Panc1 (cell line): ENCODE measurements at regions not wholly inside any gene's neighbourhood (a gene's known extent, or its start where the extent isn't known, plus 50 kb on each side); places are given as distances from the start of the nearest gene placed in this dataset.

Experiments
- ATAC-seq: fragments of 200-7000 bp; cut with Tn5 transposase; 2 replicates; pipeline ENCODE4 v1.9.1; 2020; ENCODE audit warnings: mild to moderate bottlenecking, moderate library complexity
- BruUV-seq: library from RNA; stranded (reverse); fragments of 400-500 nt; replicated peaks from 2 replicates; lab custom pipeline; 2021; lab: Mats Ljungman, UMichigan
- CTCF ChIA-PET: fragments of 300-600 bp; sonication (Branson Sonifier 250); formaldehyde crosslinking; loops from one replicate; lab custom pipeline; 2022; ENCODE audit warnings: antibody characterized with exemption; lab: Charles Lee
- POLR2A ChIA-PET: fragments of 300-600 bp; sonication (Branson Sonifier 250); formaldehyde crosslinking; loops from one replicate; lab custom pipeline; 2022; ENCODE audit warnings: antibody characterized with exemption; lab: Charles Lee
- DNase-seq: peaks from one replicate; pipeline ENCODE4 v3.0.0-alpha.2; 2010; ENCODE audit warnings: low read depth, low spot score
- H3K27ac ChIP-seq: 2 replicates; pipeline ENCODE4 v1.5.1; 2011; ENCODE audit warnings: mild to moderate bottlenecking, low read length, inconsistent platforms
- H3K27me3 ChIP-seq: fragments of 200-500 bp; sonication (Bioruptor generic); 2 replicates; pipeline ENCODE4 v1.6.0; 2014; ENCODE audit warnings: low read length, inconsistent platforms; ENCODE audit not compliant: control insufficient read depth, insufficient read depth
- H3K36me3 ChIP-seq: fragments of 200-500 bp; sonication (Bioruptor generic); 2 replicates; pipeline ENCODE4 v1.5.1; 2014; ENCODE audit warnings: inconsistent platforms, mild to moderate bottlenecking, low read length, moderate library complexity; ENCODE audit not compliant: control insufficient read depth, insufficient read depth
- H3K4me1 ChIP-seq: 2 replicates; pipeline ENCODE4 v1.5.1; 2011; ENCODE audit warnings: inconsistent platforms, mild to moderate bottlenecking, low read length, moderate library complexity; ENCODE audit not compliant: control insufficient read depth, insufficient read depth
- H3K4me3 ChIP-seq, 2 experiments: 2 replicates each; pipeline ENCODE4 v1.5.1; 2011 to 2012; ENCODE audit warnings: low read depth in 2 of 2, low read length in 2 of 2, mild to moderate bottlenecking in 2 of 2, inconsistent platforms in 1 of 2, moderate library complexity in 1 of 2
- H3K9me3 ChIP-seq: fragments of 200-500 bp; sonication (Bioruptor generic); 2 replicates; pipeline ENCODE4 v1.5.1; 2014; ENCODE audit warnings: low read depth, mild to moderate bottlenecking, inconsistent platforms, low read length, moderate library complexity; ENCODE audit not compliant: control insufficient read depth, insufficient read depth
- CTCF ChIP-seq: fragments of 450-650 bp; IDR thresholded peaks from 2 replicates; pipeline ENCODE4 v1.5.1; 2017; ENCODE audit warnings: mild to moderate bottlenecking
- POLR2AphosphoS5 ChIP-seq: IDR thresholded peaks from 2 replicates; pipeline ENCODE4 v1.6.1; 2012; ENCODE audit warnings: mild to moderate bottlenecking, low read depth, low read length, moderate library complexity
- SIN3A ChIP-seq: IDR thresholded peaks from 2 replicates; pipeline ENCODE4 v1.6.1; 2012; ENCODE audit warnings: low read depth, mild to moderate bottlenecking, low read length, moderate library complexity, borderline replicate concordance; ENCODE audit not compliant: insufficient read depth
- TCF7L2 ChIP-seq: IDR thresholded peaks from 2 replicates; pipeline ENCODE4 v1.6.1; 2011; ENCODE audit warnings: mild to moderate bottlenecking, low read depth, low read length, inconsistent platforms
- in situ Hi-C: cut with HindIII; loops from 2 replicates; pipeline ENCODE4 v1.10.0; 2016; ENCODE audit warnings: low sequenced_read_pairs, low pct_unique_long_range_greater_than_20kb
- intact Hi-C: fragments of 100-400 bp; cut with micrococcal nuclease; formaldehyde crosslinking; loops from one replicate; pipeline ENCODE4 v1.10.0; 2022; ENCODE audit not compliant: unreplicated experiment
- TF ChIP-seq, protein P1 (sequence below), 2 experiments: IDR thresholded peaks; 2 replicates each; pipeline ENCODE4 v1.6.1; 2011 to 2012; ENCODE audit warnings: low read depth in 2 of 2, control low read depth in 1 of 2, low read length in 1 of 2, mild to moderate bottlenecking in 1 of 2, moderate library complexity in 1 of 2; ENCODE audit not compliant: insufficient read depth in 1 of 2

DNA sequence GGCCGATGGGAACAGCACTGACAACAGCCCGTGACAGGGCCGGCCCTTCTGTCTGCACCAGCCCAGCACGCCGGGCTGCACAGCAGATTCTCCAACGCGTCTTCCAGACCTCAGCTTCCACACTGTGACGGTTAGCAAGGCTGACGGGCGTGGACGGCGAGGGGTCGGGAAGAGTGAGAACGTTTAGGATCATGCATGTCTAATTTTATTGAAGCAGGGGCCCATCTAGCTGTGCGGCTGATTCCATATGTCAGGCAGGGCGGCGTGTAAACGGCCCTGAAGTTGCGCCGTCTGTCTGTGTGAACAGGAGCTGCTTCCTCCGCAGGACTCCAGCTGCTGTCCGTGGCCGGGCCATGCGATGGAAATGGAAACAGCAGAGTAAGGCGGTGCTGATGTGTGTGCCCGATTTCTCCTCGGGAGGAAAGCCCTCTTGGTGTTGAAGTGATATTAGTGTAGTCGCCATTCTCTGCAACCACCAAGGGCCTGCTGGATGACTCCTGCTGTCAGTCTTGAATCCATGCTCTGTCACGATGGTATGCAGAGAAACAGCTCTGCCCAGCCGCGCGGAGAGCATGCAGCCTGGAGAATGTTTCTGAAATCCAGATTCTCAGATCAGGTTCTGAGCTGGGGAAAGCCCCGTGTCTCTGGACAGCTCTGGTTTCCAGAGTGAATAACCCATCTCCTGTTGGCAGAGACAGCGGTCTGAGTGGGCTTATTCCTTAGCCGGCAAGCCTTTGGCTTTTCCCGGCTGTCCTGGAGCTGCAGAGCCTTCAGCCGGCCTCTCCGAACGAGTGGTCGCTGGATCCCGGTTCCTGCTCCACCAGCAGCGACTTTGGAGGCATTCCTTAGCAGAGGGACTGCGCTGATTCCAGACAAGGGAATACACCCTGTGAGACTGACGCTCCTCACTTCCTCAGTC, 158.1 kb upstream of the UBE3A start:
- CTCF ChIA-PET = no interaction called here
- TF ChIP-seq SIN3A (no peak), POLR2AphosphoS5 (no peak), TCF7L2 (no peak), CTCF (no peak)
- TF ChIP-seq, protein P1, sequence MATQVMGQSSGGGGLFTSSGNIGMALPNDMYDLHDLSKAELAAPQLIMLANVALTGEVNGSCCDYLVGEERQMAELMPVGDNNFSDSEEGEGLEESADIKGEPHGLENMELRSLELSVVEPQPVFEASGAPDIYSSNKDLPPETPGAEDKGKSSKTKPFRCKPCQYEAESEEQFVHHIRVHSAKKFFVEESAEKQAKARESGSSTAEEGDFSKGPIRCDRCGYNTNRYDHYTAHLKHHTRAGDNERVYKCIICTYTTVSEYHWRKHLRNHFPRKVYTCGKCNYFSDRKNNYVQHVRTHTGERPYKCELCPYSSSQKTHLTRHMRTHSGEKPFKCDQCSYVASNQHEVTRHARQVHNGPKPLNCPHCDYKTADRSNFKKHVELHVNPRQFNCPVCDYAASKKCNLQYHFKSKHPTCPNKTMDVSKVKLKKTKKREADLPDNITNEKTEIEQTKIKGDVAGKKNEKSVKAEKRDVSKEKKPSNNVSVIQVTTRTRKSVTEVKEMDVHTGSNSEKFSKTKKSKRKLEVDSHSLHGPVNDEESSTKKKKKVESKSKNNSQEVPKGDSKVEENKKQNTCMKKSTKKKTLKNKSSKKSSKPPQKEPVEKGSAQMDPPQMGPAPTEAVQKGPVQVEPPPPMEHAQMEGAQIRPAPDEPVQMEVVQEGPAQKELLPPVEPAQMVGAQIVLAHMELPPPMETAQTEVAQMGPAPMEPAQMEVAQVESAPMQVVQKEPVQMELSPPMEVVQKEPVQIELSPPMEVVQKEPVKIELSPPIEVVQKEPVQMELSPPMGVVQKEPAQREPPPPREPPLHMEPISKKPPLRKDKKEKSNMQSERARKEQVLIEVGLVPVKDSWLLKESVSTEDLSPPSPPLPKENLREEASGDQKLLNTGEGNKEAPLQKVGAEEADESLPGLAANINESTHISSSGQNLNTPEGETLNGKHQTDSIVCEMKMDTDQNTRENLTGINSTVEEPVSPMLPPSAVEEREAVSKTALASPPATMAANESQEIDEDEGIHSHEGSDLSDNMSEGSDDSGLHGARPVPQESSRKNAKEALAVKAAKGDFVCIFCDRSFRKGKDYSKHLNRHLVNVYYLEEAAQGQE (IDR thresholded peaks at IDR 0.05; ENCODE audit: insufficient read depth in 1 of 2, low read depth in 2 of 2, low read length in 1 of 2) = no peak
- H3K4me1 ChIP-seq = no peaks in the 10 kb centered on the region
- H3K9me3 ChIP-seq = no peaks in the 10 kb centered on the region
- intact Hi-C loops = no loop called here
- no peaks in the 10 kb centered on the region for H3K27me3 ChIP-seq
- BruUV-seq = no TSS peak
- in situ Hi-C loops = no loop called here
- no peak for DNase-seq
- no peak overlapping the region for H3K4me3 ChIP-seq
- POLR2A ChIA-PET = no interaction called here
- H3K27ac ChIP-seq = no peak overlapping the region
- no peaks in the 10 kb centered on the region for H3K36me3 ChIP-seq
- no peak for ATAC-seq

DNA sequence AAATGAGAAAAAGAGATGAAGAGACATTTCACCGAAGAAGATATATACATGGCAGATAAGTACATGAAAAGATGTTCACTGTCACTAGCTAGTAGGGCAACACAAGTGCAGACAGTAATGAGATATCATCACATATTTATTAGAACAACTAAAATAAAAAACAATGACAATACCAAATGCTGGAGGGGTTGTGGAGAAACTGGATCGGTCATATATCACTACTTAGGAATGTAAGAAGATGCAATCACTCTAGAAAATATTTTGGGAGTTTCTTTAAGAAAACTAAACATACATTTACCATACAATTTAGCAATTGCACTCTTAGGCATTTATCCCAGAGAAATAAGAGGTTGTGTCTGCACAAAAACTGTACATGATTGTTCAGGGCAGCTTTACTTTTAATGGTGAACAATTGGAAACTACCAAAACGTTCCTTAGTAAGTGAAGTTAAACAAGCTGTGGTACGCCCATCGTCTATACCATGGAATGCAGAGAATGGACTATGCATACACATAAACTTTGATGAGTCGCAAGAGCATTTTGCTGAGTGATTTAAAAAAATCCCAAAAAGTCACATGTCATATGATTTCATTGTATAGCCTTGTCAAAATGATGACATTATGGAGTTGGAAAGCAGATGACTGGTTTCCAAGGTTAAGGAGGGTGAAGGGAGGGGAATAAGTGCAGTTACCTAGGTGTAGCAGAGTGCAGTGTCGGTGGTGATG, 149.0 kb upstream of the UBE3A start:
- CTCF ChIA-PET = no interaction called here

More for the DNA sequence above, 149.0 kb upstream of the UBE3A start:
- Histone ChIP-seq H3K27ac (no peak overlapping the region), H3K9me3 (no peaks in the 10 kb centered on the region), H3K27me3 (no peaks in the 10 kb centered on the region), H3K4me3 (no peak overlapping the region), H3K4me1 (no peaks in the 10 kb centered on the region), H3K36me3 (no peaks in the 10 kb centered on the region)
- intact Hi-C loops = no loop called here
- DNase-seq = no peak
- BruUV-seq = no TSS peak
- POLR2A ChIA-PET = no interaction called here
- no peak for ATAC-seq
- in situ Hi-C loops = no loop called here
- TF ChIP-seq POLR2AphosphoS5 = no peak
- TF ChIP-seq SIN3A = no peak
- TF ChIP-seq, protein P1 (IDR thresholded peaks at IDR 0.05; ENCODE audit: insufficient read depth in 1 of 2, low read depth in 2 of 2, low read length in 1 of 2) = no peak
- no peak for TF ChIP-seq CTCF
- TF ChIP-seq TCF7L2 = no peak
